ENCODE measurements at regions not wholly inside any gene's neighbourhood (a gene's known extent, or its start where the extent isn't known, plus 50 kb on each side); places are given as distances from the start of the nearest gene placed in this dataset.

DNA sequence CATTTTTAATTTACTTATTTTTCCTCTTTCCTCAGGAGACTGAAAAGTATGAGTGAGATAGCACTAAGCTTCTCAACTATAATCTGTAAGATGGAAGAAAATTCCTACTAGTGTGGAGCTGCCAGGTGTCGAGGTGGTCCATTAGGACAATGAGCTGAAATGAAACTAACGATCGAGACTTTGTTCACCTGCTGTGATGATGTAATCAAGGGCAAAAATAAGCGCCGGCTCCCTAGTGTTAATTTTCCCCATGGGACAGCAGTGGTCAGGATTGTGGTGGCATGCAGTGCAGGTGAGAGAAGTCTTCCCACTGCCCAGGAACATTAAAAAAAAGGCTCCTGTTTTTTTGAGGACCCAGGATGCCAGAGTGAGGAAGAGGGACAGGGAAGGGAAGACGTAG, 859.1 kb upstream of the GCFC2 start:
- TF ChIP-seq, protein P1, sequence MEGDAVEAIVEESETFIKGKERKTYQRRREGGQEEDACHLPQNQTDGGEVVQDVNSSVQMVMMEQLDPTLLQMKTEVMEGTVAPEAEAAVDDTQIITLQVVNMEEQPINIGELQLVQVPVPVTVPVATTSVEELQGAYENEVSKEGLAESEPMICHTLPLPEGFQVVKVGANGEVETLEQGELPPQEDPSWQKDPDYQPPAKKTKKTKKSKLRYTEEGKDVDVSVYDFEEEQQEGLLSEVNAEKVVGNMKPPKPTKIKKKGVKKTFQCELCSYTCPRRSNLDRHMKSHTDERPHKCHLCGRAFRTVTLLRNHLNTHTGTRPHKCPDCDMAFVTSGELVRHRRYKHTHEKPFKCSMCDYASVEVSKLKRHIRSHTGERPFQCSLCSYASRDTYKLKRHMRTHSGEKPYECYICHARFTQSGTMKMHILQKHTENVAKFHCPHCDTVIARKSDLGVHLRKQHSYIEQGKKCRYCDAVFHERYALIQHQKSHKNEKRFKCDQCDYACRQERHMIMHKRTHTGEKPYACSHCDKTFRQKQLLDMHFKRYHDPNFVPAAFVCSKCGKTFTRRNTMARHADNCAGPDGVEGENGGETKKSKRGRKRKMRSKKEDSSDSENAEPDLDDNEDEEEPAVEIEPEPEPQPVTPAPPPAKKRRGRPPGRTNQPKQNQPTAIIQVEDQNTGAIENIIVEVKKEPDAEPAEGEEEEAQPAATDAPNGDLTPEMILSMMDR (conservative IDR thresholded peaks at IDR 0.05; ENCODE audit: low read depth) = no peak
- ChIA-PET POLR2A (ENCODE audit: low non-redundant PET) (no interaction called here), CTCF (interaction anchor here (0.6 to 1.0 kb wide), 2 partner anchors 20 to 1533 kb away, joined by 3 read pairs; no protein-coding TSS in a partner anchor)

DNA sequence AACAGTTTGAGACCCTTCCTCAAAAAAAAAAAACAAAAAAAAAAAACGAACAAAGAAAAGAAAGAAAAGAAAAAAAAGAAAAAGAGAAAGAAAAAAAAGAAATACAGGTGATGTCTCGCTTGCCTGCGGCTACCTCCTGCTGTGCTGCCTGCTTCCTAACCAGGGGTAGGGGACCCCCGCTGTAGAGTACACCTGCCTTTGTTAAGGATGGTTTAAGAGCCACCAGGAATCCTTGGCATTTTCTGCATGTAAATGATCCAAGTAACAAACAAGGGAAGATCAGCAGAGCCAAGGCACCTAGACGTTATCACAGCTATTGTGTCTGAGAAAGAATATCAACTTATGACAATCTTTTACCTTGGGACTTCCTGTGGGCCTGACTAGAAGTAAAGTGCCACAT, 856.8 kb upstream of the GCFC2 start:
- TF ChIP-seq, protein P1 (conservative IDR thresholded peaks at IDR 0.05; ENCODE audit: low read depth) = no peak
- DNase-seq (ENCODE audit: low spot score) = no peak
- ChIA-PET POLR2A (ENCODE audit: low non-redundant PET) (no interaction called here), CTCF (interaction anchor here (0.7 kb wide), 1 partner anchor 31 kb away, joined by 4 read pairs; no protein-coding TSS in a partner anchor)
- H3K27ac ChIP-seq = no peak overlapping the region

More for the DNA sequence above, 859.1 kb upstream of the GCFC2 start:
- DNase-seq (ENCODE audit: low spot score) = no peak
- H3K27ac ChIP-seq = no peak overlapping the region

DNA sequence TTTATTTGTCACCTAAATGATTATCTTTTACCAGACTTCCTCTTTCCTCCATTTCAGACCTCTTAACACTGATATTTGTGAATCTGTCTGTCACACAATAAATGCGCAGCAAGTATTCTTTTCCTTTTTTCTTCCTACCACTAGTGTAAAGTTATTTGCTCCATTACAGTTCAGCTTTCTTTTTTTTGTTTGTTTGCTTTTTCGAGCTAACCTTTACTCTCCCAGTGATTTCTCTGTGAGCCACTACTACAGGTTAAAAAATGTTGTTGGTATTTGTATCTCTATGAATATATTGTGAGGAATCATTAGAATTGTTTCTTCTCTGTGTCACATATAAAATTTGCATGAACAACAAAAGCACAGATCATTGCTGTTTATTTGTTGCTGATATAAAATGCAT, 854.0 kb upstream of the GCFC2 start:
- ChIA-PET CTCF (no interaction called here), POLR2A (ENCODE audit: low non-redundant PET) (no interaction called here)

DNA sequence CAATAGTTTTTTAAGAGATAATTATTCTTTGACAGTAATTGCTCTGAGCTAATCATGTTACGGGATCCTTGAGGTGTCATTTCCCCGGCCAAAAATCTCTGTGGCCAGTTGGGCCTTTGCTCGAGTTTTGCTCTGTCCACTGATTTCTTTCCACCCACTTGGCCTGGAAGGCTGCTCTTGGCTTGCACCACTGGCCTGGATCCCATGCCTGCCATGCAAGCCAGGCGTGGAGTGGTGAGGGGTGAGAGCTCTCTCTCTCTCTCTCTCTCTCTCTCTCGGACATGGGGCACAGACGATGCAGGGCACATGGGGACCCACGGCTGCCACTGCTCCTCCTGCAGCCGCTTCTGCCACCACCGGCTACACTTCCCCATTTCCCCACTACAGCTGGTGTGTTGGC, 853.0 kb upstream of the GCFC2 start:
- POLR2A ChIA-PET (ENCODE audit: low non-redundant PET) = no interaction called here
- CTCF ChIA-PET = no interaction called here
- no peak overlapping the region for H3K27ac ChIP-seq
- TF ChIP-seq, protein P1 (conservative IDR thresholded peaks at IDR 0.05; ENCODE audit: low read depth) = no peak
- DNase-seq (ENCODE audit: low spot score) = no peak

More for the DNA sequence above, 854.0 kb upstream of the GCFC2 start:
- H3K27ac ChIP-seq = no peak overlapping the region
- no peak for DNase-seq (ENCODE audit: low spot score)
- TF ChIP-seq, protein P1 (conservative IDR thresholded peaks at IDR 0.05; ENCODE audit: low read depth) = no peak

DNA sequence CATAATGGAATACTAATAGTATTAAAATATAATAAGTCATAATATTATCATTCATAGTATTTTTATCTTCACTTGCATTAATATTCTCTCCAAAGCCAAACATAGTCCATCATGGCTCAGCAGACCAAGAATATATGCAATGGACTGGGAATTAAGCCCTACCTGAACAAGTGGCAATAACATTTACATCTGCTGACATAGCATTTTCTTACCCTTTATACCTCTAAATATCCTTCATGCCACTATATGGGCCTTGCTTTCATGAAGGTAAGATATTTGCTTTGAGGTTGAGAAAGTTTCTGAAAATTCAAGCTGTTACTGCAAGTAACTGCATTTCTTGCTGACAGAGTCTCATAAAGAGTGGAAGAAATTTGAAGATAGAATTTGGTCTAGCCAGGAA, 847.4 kb upstream of the GCFC2 start:
- H3K27ac ChIP-seq = no peak overlapping the region
- POLR2A ChIA-PET (ENCODE audit: low non-redundant PET) = no interaction called here
- TF ChIP-seq, protein P1 (conservative IDR thresholded peaks at IDR 0.05; ENCODE audit: low read depth) = no peak
- no peak for DNase-seq (ENCODE audit: low spot score)
- CTCF ChIA-PET = no interaction called here

DNA sequence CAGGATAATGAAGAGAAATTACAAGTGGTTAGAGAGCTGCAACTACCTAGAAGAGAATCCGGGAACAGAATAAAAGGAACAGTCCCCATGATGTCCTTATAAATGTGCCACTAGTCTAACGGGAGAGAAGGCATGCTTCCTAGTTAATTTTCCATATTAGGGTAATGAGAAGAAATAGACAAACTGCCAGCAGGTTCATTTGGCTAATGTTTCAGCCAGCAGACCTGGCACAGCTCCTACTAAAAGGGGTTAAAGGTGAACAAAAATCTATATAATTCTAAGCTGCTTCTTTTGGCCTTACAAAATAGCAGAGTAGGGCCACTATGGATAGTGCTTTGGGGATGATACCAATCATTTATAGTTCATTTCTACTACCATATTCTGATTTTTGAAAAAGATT, 845.3 kb upstream of the GCFC2 start:
- TF ChIP-seq, protein P1 (conservative IDR thresholded peaks at IDR 0.05; ENCODE audit: low read depth) = no peak
- ChIA-PET POLR2A (ENCODE audit: low non-redundant PET) (no interaction called here), CTCF (interaction anchor here (0.6 kb wide), 2 partner anchors 39 to 1175 kb away, joined by 5 to 6 read pairs; no protein-coding TSS in a partner anchor)
- no peak for DNase-seq (ENCODE audit: low spot score)
- H3K27ac ChIP-seq = no peak overlapping the region

DNA sequence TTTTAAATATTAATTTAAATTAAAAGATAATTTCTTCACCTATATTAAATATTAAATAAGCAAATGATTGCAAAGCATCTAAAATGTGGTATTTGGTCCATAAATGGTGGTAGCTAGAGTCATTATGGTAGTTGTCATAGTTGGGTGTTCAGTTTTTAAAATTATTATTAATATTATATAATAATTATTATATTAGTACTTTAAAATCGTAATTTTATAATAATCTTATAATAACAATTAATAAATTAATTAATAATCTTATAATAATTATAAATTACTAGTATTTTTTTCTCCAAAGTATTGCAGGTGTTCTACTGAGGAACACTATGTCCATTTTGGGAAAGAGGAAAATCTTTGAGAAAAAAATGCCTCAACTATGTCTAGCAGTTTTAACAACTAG, 835.5 kb upstream of the GCFC2 start:
- ChIA-PET POLR2A (ENCODE audit: low non-redundant PET) (no interaction called here), CTCF (no interaction called here)
- TF ChIP-seq, protein P1 (conservative IDR thresholded peaks at IDR 0.05; ENCODE audit: low read depth) = no peak
- no peak overlapping the region for H3K27ac ChIP-seq
- DNase-seq (ENCODE audit: low spot score) = no peak

Data from RWPE1 (cell line).